HG02852 (cell line): ENCODE measurements at regions not wholly inside any gene's neighbourhood (a gene's known extent, or its start where the extent isn't known, plus 50 kb on each side); places are given as distances from the start of the nearest gene placed in this dataset.
"Not testable (repeated sequence)": the region's sequence is repeated elsewhere in the genome, so short reads cannot be mapped to it uniquely, and the experiment has no call there.

Experiments used
- ATAC-seq: cut with Tn5 transposase; IDR thresholded peaks from one replicate; pipeline ENCODE4 v1.9.1; 2021; ENCODE audit warnings: mild to moderate bottlenecking, moderate library complexity; ENCODE audit not compliant: unreplicated experiment

GRCh38 chr4:32589853-32590252 is 1869.7 kb downstream of the PCDH7 start:
- no peak for ATAC-seq

GRCh38 chr4:32597354-32597753 is 1877.2 kb downstream of the PCDH7 start:
- ATAC-seq, result no peak

GRCh38 chr4:32601848-32602247 is 1881.7 kb downstream of the PCDH7 start:
- no peak for ATAC-seq

- ATAC-seq, result no peak
Measured at GRCh38 chr4:32607978-32608377, 1887.8 kb downstream of the PCDH7 start.

GRCh38 chr4:32624943-32625603 is 1904.9 kb downstream of the PCDH7 start:
- ATAC-seq, result no peak

- ATAC-seq, result no peak
Measured at GRCh38 chr4:32625687-32626337, 1905.6 kb downstream of the PCDH7 start.

- ATAC-seq, result no peak
Measured at GRCh38 chr4:32631831-32632230, 1911.7 kb downstream of the PCDH7 start.

- ATAC-seq, result no peak
Measured at GRCh38 chr4:32633421-32633820, 1913.3 kb downstream of the PCDH7 start.

- ATAC-seq, result no peak
Measured at GRCh38 chr4:32645653-32646052, 1925.5 kb downstream of the PCDH7 start.

GRCh38 chr4:32658019-32658418 is 1937.8 kb downstream of the PCDH7 start:
- no peak for ATAC-seq

- ATAC-seq, result no peak
Measured at GRCh38 chr4:32661229-32661628, 1941.1 kb downstream of the PCDH7 start.

- no peak for ATAC-seq
Measured at GRCh38 chr4:32662803-32663202, 1942.6 kb downstream of the PCDH7 start.

GRCh38 chr4:32672359-32672758 is 1952.2 kb downstream of the PCDH7 start:
- no peak for ATAC-seq

- ATAC-seq, result no peak
Measured at GRCh38 chr4:32680946-32681345, 1960.8 kb downstream of the PCDH7 start.

GRCh38 chr4:32684160-32684559 is 1964.0 kb downstream of the PCDH7 start:
- ATAC-seq, result no peak

GRCh38 chr4:32686123-32686522 is 1966.0 kb downstream of the PCDH7 start:
- ATAC-seq, result no peak

- ATAC-seq, result no peak
Measured at GRCh38 chr4:32689518-32689917, 1969.3 kb downstream of the PCDH7 start.

GRCh38 chr4:32697281-32697814 is 1977.2 kb downstream of the PCDH7 start:
- no peak for ATAC-seq

GRCh38 chr4:32700838-32701237 is 1980.7 kb downstream of the PCDH7 start:
- ATAC-seq, result no peak

GRCh38 chr4:32706893-32707292 is 1986.7 kb downstream of the PCDH7 start:
- ATAC-seq, result no peak

- not testable (repeated sequence) for ATAC-seq
Measured at GRCh38 chr4:32716090-32716620, 1996.0 kb downstream of the PCDH7 start.
